ENCODE measurements at regions not wholly inside any gene's neighbourhood (a gene's known extent, or its start where the extent isn't known, plus 50 kb on each side); places are given as distances from the start of the nearest gene placed in this dataset.
"Not testable (repeated sequence)": the region's sequence is repeated elsewhere in the genome, so short reads cannot be mapped to it uniquely, and the experiment has no call there.

- DNase-seq (ENCODE audit: low read depth in 1 of 2, low spot score in 1 of 2): no peak
Measured at GRCh38 chr7:45267262-45267661, 109.7 kb downstream of the RAMP3 start.

DNA sequence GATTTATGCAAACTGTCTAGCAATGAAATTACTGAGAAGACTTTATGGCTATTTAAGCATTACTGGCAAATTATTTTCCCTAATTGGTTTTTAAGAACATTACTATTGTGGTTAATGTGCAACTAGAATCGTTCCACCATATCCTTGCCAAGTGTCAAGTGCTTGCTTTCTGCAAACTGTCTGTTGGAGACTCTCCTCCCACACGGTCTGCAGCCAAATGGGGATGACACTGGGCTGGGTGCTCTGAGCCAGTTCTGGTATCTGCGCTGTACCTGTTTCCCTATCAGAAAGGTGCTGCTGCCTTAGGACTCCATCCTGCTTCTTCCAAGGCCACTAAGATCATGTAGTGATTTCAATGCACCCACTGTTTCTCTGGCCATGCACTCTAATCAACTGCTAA lies 110.4 kb downstream of the RAMP3 start:
- no peak for DNase-seq (ENCODE audit: low read depth in 1 of 2, low spot score in 1 of 2)

DNA sequence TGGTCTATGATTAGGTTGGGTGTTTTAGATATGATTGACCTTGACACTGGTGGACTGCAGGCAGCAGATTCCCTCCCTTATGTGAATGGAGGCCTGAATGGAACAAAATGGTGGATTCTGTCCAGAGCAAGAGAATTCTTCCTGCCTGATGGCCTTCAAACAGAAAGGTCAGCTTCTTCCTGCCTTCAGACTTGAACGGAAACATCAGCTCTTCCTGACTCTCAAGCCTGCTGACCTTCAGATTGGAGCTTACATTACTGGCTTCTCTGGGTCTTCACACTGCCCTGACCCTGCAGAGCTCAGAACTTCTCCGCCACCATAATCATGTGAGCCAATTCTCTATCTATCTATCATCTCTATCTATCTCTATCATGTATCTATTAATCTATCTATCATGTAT lies 111.6 kb downstream of the RAMP3 start:
- no peak for DNase-seq (ENCODE audit: low read depth in 1 of 2, low spot score in 1 of 2)

GRCh38 chr7:45278763-45279398 lies 121.3 kb downstream of the RAMP3 start:
- DNase-seq (ENCODE audit: low read depth in 1 of 2, low spot score in 1 of 2): no peak

- not testable (repeated sequence) for DNase-seq (ENCODE audit: low read depth in 1 of 2, low spot score in 1 of 2)
Measured at GRCh38 chr7:45289611-45290010, 132.0 kb downstream of the RAMP3 start.

DNA sequence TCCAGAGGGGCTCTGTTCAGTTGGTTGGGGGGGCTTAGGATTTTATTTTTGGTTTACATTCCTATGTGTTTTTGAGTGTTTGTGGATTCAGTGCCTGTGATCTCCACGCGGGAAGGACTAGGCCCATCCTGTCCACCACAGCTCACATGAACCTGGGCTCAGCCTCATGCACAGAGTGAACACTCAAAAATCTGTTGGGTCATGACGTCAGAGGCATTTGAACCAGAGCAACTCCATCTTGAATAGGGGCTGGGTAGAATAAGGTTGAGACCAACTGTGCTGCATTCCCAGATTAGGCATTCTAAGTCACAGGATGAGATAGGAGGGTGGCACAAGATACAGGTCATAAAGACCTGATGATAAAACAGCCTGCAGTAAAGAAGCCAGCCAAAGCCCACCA lies 133.3 kb downstream of the RAMP3 start:
- no peak for DNase-seq (ENCODE audit: low read depth in 1 of 2, low spot score in 1 of 2)

DNA sequence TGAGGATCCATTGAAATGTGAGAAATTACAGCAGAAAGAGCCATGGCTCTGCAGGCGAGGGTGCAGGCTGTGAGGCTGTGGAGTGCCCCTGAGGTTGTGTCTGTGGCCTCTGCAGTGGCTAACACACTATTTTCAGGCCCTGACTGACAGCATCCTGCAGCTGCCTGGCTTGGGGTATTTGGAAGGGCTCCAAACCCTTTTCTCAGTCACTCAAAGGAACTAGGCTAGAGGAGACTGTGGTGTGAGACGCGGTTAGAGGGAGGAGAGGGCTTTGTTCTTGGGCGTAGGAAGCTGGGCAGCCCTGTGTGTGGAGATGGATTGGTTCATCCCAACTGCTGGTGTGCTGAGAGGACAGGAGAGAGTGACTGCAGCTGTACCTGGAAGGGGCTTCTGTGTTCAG lies 134.9 kb downstream of the RAMP3 start:
- no peak for DNase-seq (ENCODE audit: low read depth in 1 of 2, low spot score in 1 of 2)

DNA sequence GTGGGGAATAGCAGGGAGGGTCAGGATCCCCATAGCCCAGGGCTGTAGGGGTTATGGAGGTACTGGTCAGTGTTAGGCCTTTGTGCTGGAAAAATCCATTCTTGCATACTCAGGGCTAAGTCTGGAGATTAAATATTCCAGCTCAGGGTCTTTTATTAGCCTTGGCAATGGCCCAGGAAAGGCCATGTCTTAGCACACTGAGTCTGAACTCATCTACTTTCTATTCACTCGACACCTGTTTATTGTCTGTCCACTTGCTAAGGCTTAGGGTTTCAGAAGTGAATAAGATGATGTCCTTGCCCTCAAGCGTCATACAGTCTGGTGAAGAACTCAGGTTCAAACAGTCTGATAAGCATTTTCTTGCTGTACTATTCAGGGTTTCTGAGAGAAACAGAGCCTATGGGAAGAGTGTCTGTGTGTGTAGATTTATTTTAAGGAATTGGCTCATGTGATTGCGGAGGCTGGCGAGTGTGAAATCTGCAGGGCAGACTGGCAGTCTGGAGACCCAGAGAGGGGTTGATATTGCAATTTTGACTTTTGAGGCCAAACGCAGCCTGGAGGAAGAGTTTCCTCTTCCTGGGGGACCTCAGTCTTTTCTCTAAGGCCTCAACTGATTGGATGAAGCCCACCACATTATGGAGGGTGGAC lies 135.8 kb downstream of the RAMP3 start:
- no peak for DNase-seq (ENCODE audit: low read depth in 1 of 2, low spot score in 1 of 2)

DNA sequence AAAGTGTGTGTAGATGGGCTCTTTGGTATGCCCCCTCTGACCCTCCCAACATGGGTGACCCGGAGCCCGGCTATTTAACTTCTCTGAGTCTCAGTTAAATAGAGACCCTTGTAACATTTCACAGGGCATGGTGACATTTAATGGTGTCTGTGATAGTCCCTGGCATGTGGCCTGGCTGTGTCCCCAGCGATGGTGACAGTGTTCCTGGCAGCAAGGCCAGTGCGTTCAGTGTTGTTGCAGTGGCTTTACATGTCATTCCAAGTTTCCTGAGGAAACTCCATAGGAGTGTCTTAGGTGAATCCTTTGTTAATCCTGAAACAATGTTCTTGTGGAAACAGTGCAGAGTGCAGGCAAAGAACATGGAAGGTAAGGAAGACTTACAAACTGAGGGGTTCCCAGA lies 137.0 kb downstream of the RAMP3 start:
- DNase-seq (ENCODE audit: low read depth in 1 of 2, low spot score in 1 of 2): no peak

- no peak for DNase-seq (ENCODE audit: low read depth in 1 of 2, low spot score in 1 of 2)
Measured at GRCh38 chr7:45295222-45295621, 137.6 kb downstream of the RAMP3 start.

GRCh38 chr7:45296748-45297147 lies 139.2 kb downstream of the RAMP3 start:
- DNase-seq (ENCODE audit: low read depth in 1 of 2, low spot score in 1 of 2): no peak

DNA sequence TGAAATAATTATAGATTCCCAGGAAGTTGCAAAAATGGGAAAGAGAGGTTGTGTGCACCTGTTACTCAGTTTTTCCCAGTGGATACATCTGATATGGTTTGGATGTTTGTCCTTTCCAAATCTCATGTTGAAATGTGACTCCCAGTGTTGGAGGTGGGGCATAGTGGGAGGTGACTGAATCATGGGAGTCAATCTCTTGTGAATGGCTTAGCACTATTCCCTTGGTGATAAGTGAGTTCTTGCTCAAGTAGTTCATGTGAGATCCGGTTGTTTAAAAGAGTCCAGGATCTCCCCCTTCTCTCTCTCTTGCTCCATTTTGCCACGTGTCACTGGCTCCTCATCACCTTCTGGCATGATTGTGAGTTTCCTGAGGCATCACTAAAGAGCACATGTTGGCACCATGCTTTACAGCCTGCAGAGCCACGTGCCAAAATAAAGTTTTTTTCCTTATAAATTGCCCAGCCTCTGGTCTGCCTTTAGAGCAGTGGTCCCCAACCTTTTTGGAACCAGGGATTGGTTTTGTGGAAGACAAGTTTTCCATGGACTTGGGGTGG lies 149.2 kb downstream of the RAMP3 start:
- DNase-seq (ENCODE audit: low read depth in 1 of 2, low spot score in 1 of 2): no peak

DNA sequence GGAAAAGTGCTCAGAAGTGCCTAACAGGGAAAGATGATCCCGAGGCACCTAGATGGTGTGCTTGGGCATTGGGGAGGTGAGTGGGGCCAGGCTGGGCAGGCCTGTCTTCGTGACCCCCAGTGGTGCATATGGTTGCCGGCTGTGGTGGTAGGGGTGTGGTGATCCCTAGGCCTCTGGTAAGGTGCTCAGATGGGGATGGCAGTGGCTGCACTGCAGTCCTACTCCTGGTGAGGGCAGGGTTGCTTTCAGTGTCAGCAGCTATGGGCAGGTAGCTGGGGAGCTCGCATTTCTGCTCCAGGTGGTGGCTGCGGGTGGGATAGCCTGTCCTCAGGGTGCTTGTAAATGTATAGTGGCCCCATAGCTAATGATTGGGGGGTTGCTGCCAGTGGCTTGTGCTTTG lies 154.0 kb downstream of the RAMP3 start:
- no peak for DNase-seq (ENCODE audit: low read depth in 1 of 2, low spot score in 1 of 2)

GRCh38 chr7:45315512-45315911 lies 157.9 kb downstream of the RAMP3 start:
- DNase-seq (ENCODE audit: low read depth in 1 of 2, low spot score in 1 of 2): not testable (repeated sequence)

GRCh38 chr7:45324683-45325237 lies 167.2 kb downstream of the RAMP3 start:
- DNase-seq (ENCODE audit: low read depth in 1 of 2, low spot score in 1 of 2): no peak

- no peak for DNase-seq (ENCODE audit: low read depth in 1 of 2, low spot score in 1 of 2)
Measured at GRCh38 chr7:45325378-45325777, 167.8 kb downstream of the RAMP3 start.

GRCh38 chr7:45328403-45328981 lies 170.9 kb downstream of the RAMP3 start:
- DNase-seq (ENCODE audit: low read depth in 1 of 2, low spot score in 1 of 2): no peak

- DNase-seq (ENCODE audit: low read depth in 1 of 2, low spot score in 1 of 2): no peak
Measured at GRCh38 chr7:45331563-45331962, 174.0 kb downstream of the RAMP3 start.

DNA sequence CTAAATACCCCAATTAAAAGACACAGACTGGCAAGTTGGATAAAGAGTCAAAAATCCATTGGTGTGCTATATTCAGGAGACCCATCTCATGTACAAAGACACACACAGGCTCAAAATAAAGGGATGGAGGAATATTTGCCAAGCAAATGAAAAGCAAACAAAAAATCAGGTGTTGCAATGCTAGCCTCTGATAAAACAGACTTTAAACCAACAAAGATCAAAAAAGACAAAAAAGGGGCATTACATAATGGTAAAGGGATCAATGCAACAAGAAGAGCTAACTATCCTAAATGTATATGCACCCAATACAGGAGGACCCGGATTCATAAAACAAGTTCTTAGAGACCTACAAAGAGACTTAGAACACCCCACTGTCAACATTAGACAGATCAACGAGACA lies 177.4 kb downstream of the RAMP3 start:
- not testable (repeated sequence) for DNase-seq (ENCODE audit: low read depth in 1 of 2, low spot score in 1 of 2)

DNA sequence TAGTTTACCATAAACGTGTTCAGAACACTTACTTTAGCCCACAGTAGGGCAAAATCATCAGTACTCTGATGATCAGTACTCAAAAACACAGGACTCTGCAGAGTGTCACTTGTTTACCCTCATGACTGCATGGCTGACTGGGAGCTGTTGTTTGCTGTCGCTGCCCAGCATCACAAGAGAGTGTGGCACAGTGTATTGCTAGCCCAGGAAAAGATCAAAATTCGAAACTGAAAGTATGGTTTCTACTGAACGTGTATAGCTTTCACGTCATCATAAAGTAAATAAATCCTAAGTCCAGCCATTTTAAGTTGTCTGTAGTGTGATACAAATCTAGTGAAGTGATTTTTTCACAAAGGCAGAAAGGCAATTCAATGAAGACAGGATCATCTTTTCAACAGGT lies 184.6 kb downstream of the RAMP3 start:
- DNase-seq (ENCODE audit: low read depth in 1 of 2, low spot score in 1 of 2): no peak

- DNase-seq (ENCODE audit: low read depth in 1 of 2, low spot score in 1 of 2): no peak
Measured at GRCh38 chr7:45343746-45344145, 186.2 kb downstream of the RAMP3 start.

DNA sequence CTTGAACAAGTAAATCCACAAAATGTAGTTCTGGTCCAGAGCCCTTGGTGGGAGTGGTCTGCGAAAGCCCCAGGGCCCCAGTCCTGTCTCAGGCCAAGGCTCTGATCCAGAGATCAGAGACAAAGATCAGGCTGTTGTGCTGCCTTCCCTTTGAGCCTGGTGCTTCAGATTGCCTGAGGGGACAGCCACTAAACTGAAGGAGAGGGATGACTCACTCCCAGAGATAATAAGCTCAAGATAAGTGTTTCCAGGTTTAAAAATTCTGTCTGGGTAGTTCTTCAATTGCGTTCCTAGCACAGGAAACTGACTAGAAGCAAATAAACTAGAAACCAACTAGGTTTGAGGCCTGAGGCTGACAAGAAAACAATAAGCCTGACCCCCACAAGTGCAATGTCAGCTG lies 190.2 kb downstream of the RAMP3 start:
- DNase-seq (ENCODE audit: low read depth in 1 of 2, low spot score in 1 of 2): no peak

Data from activated CD4-positive, alpha-beta T cell treated with anti-CD3 and anti-CD28 coated beads, Interleukin-2, amount 50 U/mL, for 24 hours (primary cell).